ENCODE measurements at regions not wholly inside any gene's neighbourhood (a gene's known extent, or its start where the extent isn't known, plus 50 kb on each side); places are given as distances from the start of the nearest gene placed in this dataset.

DNA sequence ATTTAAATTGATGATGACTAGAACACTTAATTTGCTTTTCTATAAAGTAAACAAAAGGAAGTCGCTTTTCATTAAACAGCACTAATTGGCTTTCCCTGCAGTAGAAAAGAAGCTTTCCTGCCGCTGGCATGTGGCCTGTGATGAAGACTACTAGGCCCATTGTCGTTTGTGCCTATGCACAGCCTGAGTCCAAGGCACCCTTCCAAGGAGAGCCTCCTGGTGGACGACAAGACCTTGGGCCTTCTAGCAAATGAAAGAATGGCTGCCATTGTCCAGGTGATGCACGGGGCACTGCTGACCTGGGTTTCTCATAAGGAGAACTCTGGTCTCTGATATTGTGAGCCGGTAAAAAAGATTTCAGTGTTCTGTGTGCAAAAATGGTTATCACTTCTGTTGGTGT is 233.0 kb downstream of the COL4A1 start:
- TF ChIP-seq POLR2A (IDR thresholded peaks at IDR 0.05), result no peak
- TF ChIP-seq, protein P1, sequence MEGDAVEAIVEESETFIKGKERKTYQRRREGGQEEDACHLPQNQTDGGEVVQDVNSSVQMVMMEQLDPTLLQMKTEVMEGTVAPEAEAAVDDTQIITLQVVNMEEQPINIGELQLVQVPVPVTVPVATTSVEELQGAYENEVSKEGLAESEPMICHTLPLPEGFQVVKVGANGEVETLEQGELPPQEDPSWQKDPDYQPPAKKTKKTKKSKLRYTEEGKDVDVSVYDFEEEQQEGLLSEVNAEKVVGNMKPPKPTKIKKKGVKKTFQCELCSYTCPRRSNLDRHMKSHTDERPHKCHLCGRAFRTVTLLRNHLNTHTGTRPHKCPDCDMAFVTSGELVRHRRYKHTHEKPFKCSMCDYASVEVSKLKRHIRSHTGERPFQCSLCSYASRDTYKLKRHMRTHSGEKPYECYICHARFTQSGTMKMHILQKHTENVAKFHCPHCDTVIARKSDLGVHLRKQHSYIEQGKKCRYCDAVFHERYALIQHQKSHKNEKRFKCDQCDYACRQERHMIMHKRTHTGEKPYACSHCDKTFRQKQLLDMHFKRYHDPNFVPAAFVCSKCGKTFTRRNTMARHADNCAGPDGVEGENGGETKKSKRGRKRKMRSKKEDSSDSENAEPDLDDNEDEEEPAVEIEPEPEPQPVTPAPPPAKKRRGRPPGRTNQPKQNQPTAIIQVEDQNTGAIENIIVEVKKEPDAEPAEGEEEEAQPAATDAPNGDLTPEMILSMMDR (IDR thresholded peaks at IDR 0.05), result no peak

Data from lower leg skin (tissue), 3 donors.